MV-4-11 (cell line): ENCODE measurements at regions not wholly inside any gene's neighbourhood (a gene's known extent, or its start where the extent isn't known, plus 50 kb on each side); places are given as distances from the start of the nearest gene placed in this dataset.
"Not testable (repeated sequence)": the region's sequence is repeated elsewhere in the genome, so short reads cannot be mapped to it uniquely, and the experiment has no call there.

ENCODE experiments used
- DNase-seq: peaks from one replicate; lab custom pipeline; 2025; lab: John Stamatoyannopoulos, UW

DNA sequence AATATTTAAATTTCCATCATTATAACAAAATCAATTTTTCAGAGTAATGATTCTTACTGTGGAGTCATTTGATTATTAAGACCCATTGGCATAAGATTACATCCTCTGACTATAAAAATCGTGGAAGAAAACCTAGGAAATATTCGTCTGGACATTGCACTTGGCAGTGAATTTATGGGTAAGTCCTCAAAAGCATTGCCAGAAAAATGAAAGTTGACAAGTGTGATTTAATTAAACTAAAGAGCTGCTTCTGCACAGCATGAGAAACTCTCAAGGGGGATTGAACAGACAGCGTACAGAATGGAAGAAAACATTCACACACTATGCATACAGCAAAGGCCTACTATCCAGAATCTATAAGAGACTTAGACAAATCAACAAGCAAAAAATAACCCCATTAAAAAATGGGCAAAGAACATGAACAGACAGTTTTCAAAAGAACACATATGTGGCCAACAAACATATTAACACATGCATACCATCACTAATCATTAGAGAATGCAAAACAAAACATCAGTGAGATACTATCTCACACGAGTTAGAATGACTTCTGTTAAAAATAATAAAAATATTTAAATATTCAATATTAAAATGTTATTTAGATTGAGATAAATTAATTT lies 111.4 kb downstream of the CCDC74A start:
- not testable (repeated sequence) for DNase-seq

- peak; percentile 83 for DNase-seq
Observed at GRCh38 chr2:131641414-131642206, 113.9 kb downstream of the CCDC74A start.

DNA sequence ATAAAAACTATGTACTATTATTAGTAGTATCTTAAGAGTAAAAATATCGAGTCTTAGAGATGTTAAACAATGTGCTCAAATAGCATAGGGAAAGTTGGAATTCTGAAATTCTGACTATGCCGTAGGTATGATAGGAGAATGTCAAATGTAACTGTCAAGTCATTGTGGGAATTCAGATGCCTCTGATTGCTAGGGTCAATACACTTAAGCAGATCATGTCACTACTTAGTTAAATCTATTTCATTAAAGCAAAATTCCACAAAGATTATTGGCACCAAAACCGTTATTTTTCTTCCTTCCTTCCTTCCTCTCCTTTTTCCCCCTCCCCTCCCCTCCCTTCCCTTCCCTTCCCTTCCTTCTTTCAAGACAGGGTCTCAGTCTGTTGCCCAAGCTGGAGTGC lies 115.5 kb downstream of the CCDC74A start:
- DNase-seq, result not testable (repeated sequence)

DNA sequence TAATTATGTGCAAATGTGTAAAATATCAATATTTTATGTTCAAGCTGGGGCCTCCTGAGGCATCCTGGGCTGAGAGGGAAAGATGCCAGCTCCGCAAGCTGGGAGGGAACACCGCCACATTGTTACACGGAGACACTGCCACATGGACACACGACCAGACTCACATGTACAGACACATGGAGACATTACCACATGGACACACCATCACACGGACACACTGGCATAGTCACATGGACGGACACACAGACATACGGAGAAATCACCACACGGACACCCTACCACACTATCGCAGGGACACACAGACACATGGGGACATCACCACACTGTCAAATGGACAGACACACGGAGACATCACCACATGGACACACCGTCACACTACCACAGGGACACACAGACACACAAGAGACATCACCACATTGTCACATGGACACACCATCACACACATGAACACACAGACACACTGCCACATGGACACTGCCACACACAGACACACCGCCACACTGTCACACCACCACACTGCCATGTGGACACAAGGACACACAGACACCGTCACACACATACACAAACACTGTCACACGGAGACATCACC lies 117.6 kb downstream of the CCDC74A start:
- no peak for DNase-seq

DNA sequence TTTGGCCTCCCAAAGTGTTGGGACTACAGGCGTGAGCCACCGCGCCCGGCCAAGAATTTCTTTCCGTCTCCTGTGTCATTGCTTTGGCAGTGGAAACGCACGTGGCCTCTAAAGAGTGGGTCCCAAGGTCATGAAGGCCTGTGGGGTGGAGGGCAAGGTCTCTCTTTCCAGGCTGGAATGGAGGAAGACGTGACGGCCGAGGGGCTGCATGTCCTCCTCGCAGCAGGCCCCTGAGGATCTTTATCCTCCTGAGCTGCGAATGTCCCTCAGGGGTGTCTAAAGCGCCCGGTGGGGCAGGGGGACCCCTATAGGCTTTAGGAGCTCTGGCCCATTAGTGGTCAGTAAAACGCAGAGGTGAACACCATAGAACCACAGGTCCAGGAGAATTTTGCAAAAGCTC lies 118.5 kb downstream of the CCDC74A start:
- not testable (repeated sequence) for DNase-seq

DNA sequence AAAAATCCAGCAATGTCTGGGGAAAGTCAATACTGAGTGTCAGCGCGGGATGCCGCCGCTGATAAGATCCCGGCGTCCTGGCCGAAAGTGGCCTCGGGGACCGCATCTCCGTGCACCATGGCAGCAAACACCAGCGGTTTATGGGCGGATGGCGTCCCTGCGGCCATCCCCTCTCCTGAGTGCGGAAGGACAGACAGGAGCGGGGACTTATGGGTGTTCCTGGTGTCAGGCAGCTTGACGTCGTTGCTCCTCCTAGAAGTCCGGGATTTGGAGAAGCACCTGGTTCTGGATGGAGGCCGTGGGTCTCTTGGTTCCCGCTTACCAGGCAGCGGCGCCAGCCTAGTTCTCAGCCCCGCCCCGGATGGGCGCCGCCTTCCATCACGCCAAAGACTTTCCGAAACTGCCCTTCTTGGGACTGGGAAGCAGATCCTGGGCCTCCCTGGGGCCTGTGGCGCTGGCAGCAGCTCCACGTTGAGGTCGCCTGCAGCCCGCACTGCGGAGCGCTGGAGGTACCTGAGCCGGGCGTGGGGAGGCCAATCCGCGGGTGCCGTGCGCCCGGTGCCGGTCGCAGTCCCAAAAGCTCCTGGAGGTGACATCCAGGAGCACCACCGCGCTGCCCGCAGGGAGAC lies 119.1 kb downstream of the CCDC74A start:
- DNase-seq, result no peak

DNA sequence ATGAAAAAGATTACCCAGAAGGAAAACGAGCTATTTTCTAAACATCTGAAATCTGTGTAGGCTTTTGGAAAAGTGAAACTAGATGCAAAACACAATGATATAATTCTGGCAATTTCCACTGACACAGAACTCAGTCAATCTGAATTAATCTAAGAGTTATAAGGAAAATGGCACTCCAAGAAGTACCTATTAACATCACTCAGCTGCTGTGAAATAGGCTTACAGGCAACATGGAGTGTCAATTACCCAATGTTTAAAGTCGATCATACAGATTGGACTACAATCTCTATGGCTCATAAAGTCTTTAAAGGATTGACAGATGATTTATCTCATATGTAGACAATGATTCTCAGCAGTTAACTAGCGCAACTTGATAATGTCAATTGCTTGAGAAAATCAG lies 120.9 kb downstream of the CCDC74A start:
- DNase-seq, result not testable (repeated sequence)

GRCh38 chr2:131652246-131652645 lies 124.6 kb downstream of the CCDC74A start:
- not testable (repeated sequence) for DNase-seq

GRCh38 chr2:131654107-131654506 lies 126.4 kb downstream of the CCDC74A start:
- DNase-seq, result not testable (repeated sequence)

DNA sequence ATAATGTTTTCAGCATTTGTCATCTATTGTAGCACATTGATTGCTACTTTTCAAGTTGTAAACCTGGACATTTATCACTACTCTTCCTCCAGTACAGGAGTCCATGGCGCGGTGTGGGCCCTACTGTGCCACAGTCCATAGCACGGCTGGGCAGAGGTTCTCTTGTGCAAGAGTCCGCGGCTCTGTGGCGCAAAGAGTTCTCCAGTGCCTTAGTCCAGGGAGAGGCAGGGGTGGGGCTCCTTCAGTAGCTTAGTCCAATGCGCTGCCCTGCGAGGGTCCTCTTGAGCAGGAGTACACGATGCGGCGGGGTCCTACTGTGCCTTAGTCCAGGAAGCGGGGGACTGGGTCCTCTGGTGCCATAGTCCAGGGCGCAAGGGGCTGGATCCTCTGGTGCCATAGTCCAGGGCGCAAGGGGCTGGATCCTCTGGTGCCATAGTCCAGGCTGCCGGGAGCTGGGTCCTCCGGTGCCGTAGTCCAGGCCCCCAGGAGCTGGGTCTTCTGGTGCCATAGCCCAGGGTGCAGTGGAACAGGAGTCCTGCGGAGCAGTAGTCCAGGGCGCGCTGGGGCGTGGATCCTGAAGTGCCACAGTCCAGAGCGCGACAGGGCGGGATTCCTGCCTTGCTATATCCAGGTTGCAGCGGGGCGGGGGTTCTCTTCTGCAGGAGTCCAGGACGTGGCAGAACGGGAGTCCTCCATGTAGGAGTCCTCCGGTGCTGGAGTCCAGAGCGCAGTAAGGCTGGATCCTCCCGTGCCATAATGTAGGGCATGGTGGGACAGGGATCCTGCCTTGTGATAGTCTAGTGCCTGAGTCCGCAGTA lies 129.3 kb downstream of the CCDC74A start:
- DNase-seq, result no peak

DNA sequence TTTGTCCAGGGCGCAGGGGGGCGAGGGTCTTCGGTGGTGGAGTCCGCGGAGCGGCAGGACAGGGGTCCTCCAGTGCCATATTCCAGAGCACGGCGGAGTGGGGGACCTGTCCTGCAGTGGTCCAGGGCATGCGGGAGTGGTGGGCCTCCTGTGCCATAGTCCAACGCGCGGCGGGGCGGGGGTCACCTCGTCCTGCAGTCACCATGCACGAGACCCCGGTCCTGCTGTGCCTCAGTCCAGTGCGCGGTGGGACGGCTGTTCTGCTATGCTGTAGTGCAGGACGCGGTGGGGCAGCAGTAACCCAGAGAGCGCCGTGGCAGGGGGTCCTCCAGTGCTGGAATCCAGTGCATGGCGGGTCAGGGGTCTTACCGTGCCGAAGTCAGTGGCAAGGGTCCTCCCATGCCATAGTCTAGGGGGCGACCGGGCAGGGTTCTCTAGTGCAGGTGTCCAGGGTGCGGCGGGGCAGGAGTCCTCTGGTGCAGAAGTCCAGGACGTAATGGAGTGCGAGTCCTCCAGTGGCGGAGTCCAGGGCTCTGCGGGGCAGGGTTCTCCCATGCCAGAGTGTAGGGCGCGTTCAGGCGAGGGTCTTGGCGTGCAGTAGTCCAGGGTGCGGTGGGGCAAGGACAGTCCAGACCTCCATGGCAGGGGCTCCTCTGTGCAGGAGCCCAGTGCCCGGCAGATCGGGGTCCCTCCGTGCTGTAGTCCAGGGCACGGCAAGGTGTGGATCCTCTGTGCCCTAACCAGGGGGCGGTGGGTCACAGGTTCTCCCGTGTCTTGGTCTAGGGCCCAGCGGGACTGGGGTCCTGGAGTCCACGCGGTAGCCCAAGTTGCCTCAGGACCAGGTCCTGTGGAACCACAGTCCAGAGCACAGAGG lies 130.4 kb downstream of the CCDC74A start:
- no peak for DNase-seq

- no peak for DNase-seq
Observed at GRCh38 chr2:131658769-131659131, 131.1 kb downstream of the CCDC74A start.

- no peak for DNase-seq
Observed at GRCh38 chr2:131659168-131659572, 131.5 kb downstream of the CCDC74A start.

DNA sequence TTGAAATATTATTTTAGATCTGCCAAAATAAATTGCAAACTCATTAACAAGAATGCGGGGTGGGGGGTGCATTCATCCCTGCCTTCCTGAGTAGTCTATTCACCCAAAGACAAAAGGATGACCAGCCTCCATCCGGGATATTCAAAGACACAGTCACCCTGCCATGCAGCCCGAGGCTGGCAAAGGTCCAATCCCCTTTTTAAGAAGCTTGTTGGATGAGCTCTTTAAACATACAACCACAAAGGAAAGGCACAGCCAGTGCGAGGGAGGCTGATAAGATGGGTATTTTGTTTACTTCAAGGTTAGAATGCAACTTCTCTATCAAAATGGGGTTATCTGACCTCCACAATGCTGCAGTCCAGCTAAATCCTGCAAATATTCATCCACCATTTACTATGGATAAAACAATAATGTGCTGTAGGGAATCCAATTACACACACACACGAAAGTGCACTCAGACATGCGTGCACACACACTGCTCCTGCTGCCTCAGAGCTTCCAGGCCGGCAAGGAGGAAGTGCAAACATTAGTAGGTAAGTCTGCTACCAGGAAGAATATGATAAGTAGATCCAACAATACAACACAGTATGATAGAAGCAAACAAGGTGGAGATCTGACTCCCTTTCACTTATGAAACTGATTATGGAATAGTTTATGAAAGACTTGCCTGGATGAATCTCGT lies 133.6 kb downstream of the CCDC74A start:
- not testable (repeated sequence) for DNase-seq

DNA sequence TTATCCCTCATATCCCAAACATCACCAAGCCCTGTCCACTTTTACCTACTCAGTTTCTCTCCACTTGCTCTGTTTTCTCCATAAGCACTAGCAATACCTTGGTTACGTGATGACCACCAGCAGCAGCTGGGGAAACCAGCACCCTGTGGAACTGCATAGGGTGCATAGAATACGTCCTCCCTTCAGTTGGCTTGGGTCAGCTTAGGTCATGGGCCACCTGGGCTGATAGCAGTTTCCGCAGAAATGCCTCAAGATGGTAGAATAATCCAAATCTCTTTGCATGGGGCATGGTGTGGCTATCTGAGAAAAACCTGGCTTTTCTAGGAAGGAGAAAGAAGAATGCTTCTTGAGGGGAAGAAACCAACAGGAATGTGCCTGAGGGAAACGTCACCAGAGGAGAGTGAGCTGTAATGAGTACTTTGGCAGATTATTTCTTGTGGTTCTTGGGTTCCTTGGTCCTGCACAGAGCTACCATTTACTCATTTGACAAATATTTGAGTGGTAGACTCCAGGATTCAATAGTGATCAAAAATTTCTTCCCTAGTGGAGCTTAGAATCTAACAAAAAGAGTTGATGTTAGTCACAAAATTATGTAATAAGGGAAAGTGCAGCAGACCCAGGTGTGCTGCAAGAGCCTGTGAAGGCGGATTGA lies 134.3 kb downstream of the CCDC74A start:
- DNase-seq, result not testable (repeated sequence)

DNA sequence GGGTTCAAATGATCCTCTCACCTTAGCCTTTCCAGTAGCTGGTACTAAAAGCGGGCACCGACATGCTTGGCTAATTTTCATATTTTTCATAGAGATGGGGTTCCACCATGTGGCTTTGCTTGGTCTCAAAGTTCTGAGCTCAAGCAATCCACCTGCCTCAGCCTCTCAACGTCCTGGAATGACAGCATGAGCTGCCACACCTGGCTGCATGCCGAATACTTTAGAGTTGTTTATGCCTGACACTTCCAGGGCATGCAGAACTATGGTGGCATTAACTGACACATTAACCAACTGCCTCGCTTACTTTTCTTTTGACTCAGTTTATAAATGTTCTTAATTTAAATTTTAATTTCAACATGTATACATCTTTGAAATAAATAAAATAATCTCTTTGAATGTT lies 135.8 kb downstream of the CCDC74A start:
- DNase-seq, result not testable (repeated sequence)

GRCh38 chr2:131665716-131666115 lies 138.0 kb downstream of the CCDC74A start:
- DNase-seq, result peak; percentile 76

- DNase-seq, result peak; percentile 99
Observed at GRCh38 chr2:131668794-131669540, 141.3 kb downstream of the CCDC74A start.
